ENCODE measurements at regions not wholly inside any gene's neighbourhood (a gene's known extent, or its start where the extent isn't known, plus 50 kb on each side); places are given as distances from the start of the nearest gene placed in this dataset.

GRCh38 chr12:125311050-125311449 is 245.8 kb downstream of the AACS start:
- peaks cover 0 to 3% (median 0%) of the 10 kb centered on the region in 12 donors for H3K9me3 ChIP-seq
- no peak overlapping the region for H3K27ac ChIP-seq
- DNase-seq: no peak
- no peak for ATAC-seq
- no peak for TF ChIP-seq CTCF (IDR thresholded peaks at IDR 0.05)
- no peak for TF ChIP-seq POLR2A (IDR thresholded peaks at IDR 0.05)
- H3K36me3 ChIP-seq: no peaks in the 10 kb centered on the region
- peaks cover 0 to 28% (median 0%) of the 10 kb centered on the region in 9 donors for H3K27me3 ChIP-seq
- no peaks in the 10 kb centered on the region for H3K4me1 ChIP-seq
- no peak overlapping the region for H3K4me3 ChIP-seq
- 81 to 87% (median 81%) methylated on average over 7 of the region's 7 CpGs for WGBS, 4 donors
- intact Hi-C loops (cut with DNase I): no loop called here

GRCh38 chr12:125312471-125312870 is 247.2 kb downstream of the AACS start:
- Histone ChIP-seq H3K27me3 (peaks cover 0 to 37% (median 0%) of the 10 kb centered on the region in 9 donors), H3K27ac (no peak overlapping the region), H3K36me3 (no peaks in the 10 kb centered on the region), H3K9me3 (peaks cover 0 to 3% (median 0%) of the 10 kb centered on the region in 12 donors), H3K4me1 (no peaks in the 10 kb centered on the region), H3K4me3 (no peak overlapping the region)
- no peak for ATAC-seq
- intact Hi-C loops (cut with DNase I): no loop called here
- TF ChIP-seq CTCF (IDR thresholded peaks at IDR 0.05) (no peak), POLR2A (IDR thresholded peaks at IDR 0.05) (no peak)
- DNase-seq: no peak
- WGBS, 4 donors: 79 to 85% (median 83%) methylated on average over 3 of the region's 3 CpGs

GRCh38 chr12:125314051-125314755 is 249.0 kb downstream of the AACS start:
- Histone ChIP-seq H3K9me3 (no peaks in the 10 kb centered on the region), H3K27ac (no peak overlapping the region), H3K27me3 (peaks cover 0 to 41% (median 0%) of the 10 kb centered on the region in 9 donors), H3K4me3 (no peak overlapping the region), H3K36me3 (no peaks in the 10 kb centered on the region), H3K4me1 (no peaks in the 10 kb centered on the region)
- 38 to 47% (median 41%) methylated on average over 22 of the region's 22 CpGs for WGBS, 4 donors
- no peak for ATAC-seq
- no peak for DNase-seq
- TF ChIP-seq CTCF (IDR thresholded peaks at IDR 0.05) (no peak), POLR2A (IDR thresholded peaks at IDR 0.05) (no peak)
- intact Hi-C loops (cut with DNase I): no loop called here

GRCh38 chr12:125315771-125316170 is 250.5 kb downstream of the AACS start:
- Histone ChIP-seq H3K27me3 (peaks cover 0 to 41% (median 0%) of the 10 kb centered on the region in 9 donors), H3K36me3 (no peaks in the 10 kb centered on the region), H3K27ac (no peak overlapping the region), H3K4me1 (no peaks in the 10 kb centered on the region), H3K9me3 (no peaks in the 10 kb centered on the region), H3K4me3 (no peak overlapping the region)
- ATAC-seq (no peak), DNase-seq (no peak)
- TF ChIP-seq CTCF (IDR thresholded peaks at IDR 0.05): no peak
- TF ChIP-seq POLR2A (IDR thresholded peaks at IDR 0.05): no peak
- WGBS, 4 donors: 71 to 80% (median 73%) methylated on average over 1 of the region's 1 CpG
- intact Hi-C loops (cut with DNase I): no loop called here

All from heart left ventricle (tissue), 16 donors.